KMS-11 (cell line): ENCODE measurements at regions not wholly inside any gene's neighbourhood (a gene's known extent, or its start where the extent isn't known, plus 50 kb on each side); places are given as distances from the start of the nearest gene placed in this dataset.

Experiments
- H2AFZ ChIP-seq: fragments of 200-600 bp; sonication (generic); 2 replicates; pipeline ENCODE4 v1.6.1; 2016; ENCODE audit warnings: antibody characterized with exemption, mixed run types, low read depth
- H3K27ac ChIP-seq: fragments of 200-600 bp; sonication (generic); 2 replicates; pipeline ENCODE4 v1.6.1; 2016; ENCODE audit warnings: mild to moderate bottlenecking, mixed run types
- H3K27me3 ChIP-seq: fragments of 200-600 bp; sonication (generic); 2 replicates; pipeline ENCODE4 v1.6.1; 2017; ENCODE audit warnings: mild to moderate bottlenecking, low read depth, mixed run types, moderate library complexity; ENCODE audit not compliant: insufficient read depth
- H3K36me3 ChIP-seq: fragments of 200-600 bp; sonication (generic); 2 replicates; pipeline ENCODE4 v1.6.1; 2017; ENCODE audit warnings: mild to moderate bottlenecking, mixed run types; ENCODE audit not compliant: insufficient read depth
- H3K4me1 ChIP-seq: fragments of 200-600 bp; sonication (generic); 2 replicates; pipeline ENCODE4 v1.6.1; 2016; ENCODE audit warnings: mild to moderate bottlenecking, low read depth, mixed run types; ENCODE audit not compliant: poor library complexity, severe bottlenecking
- H3K4me2 ChIP-seq: fragments of 200-600 bp; sonication (generic); 2 replicates; pipeline ENCODE4 v1.7.0; 2016; ENCODE audit warnings: mild to moderate bottlenecking, mixed run types
- H3K4me3 ChIP-seq: fragments of 200-600 bp; sonication (generic); IDR thresholded peaks from 2 replicates; pipeline ENCODE4 v1.6.1; 2017; ENCODE audit warnings: low read depth, low read length, mixed read lengths; ENCODE audit not compliant: insufficient read depth
- H3K79me2 ChIP-seq: fragments of 200-600 bp; sonication (generic); 2 replicates; pipeline ENCODE4 v1.6.1; 2016; ENCODE audit warnings: low read depth, mixed run types; ENCODE audit not compliant: insufficient read depth
- H3K9ac ChIP-seq: fragments of 200-600 bp; sonication (generic); 2 replicates; pipeline ENCODE4 v1.6.1; 2016; ENCODE audit warnings: mild to moderate bottlenecking, mixed run types
- H4K20me1 ChIP-seq: fragments of 200-600 bp; sonication (generic); 2 replicates; pipeline ENCODE4 v1.6.1; 2016; ENCODE audit warnings: mild to moderate bottlenecking, mixed run types; ENCODE audit not compliant: insufficient read depth
- CTCF ChIP-seq: fragments of 200-600 bp; sonication (generic); conservative IDR thresholded peaks from 2 replicates; pipeline ENCODE4 v1.6.1; 2017; ENCODE audit warnings: low read depth, mild to moderate bottlenecking, antibody characterized with exemption, low read length, moderate library complexity, mixed read lengths

GRCh38 chr1:208387908-208388811 is 144.0 kb upstream of the PLXNA2 start:
- no peak overlapping the region for H3K9ac ChIP-seq
- H3K4me3 ChIP-seq = no peak overlapping the region
- H2AFZ ChIP-seq = no peak overlapping the region
- no peak overlapping the region for H3K4me2 ChIP-seq
- no peaks in the 10 kb centered on the region for H3K36me3 ChIP-seq
- H3K4me1 ChIP-seq = no peaks in the 10 kb centered on the region
- H3K79me2 ChIP-seq = no peaks in the 10 kb centered on the region
- no peaks in the 10 kb centered on the region for H3K27me3 ChIP-seq
- no peak for TF ChIP-seq CTCF
- no peaks in the 10 kb centered on the region for H4K20me1 ChIP-seq
- H3K27ac ChIP-seq = no peak overlapping the region

GRCh38 chr1:208393416-208393815 is 149.2 kb upstream of the PLXNA2 start:
- Histone ChIP-seq H3K36me3 (no peaks in the 10 kb centered on the region), H3K9ac (no peak overlapping the region), H3K4me1 (no peaks in the 10 kb centered on the region), H4K20me1 (no peaks in the 10 kb centered on the region), H3K4me2 (no peak overlapping the region), H3K4me3 (no peak overlapping the region), H3K27ac (no peak overlapping the region), H2AFZ (no peak overlapping the region), H3K27me3 (no peaks in the 10 kb centered on the region), H3K79me2 (no peaks in the 10 kb centered on the region)
- no peak for TF ChIP-seq CTCF

GRCh38 chr1:208393826-208394225 is 149.6 kb upstream of the PLXNA2 start:
- no peak for TF ChIP-seq CTCF
- no peaks in the 10 kb centered on the region for H4K20me1 ChIP-seq
- no peak overlapping the region for H3K4me2 ChIP-seq
- H3K27me3 ChIP-seq = no peaks in the 10 kb centered on the region
- H3K36me3 ChIP-seq = no peaks in the 10 kb centered on the region
- H3K4me1 ChIP-seq = no peaks in the 10 kb centered on the region
- no peak overlapping the region for H3K27ac ChIP-seq
- no peaks in the 10 kb centered on the region for H3K79me2 ChIP-seq
- H3K4me3 ChIP-seq = no peak overlapping the region
- no peak overlapping the region for H3K9ac ChIP-seq
- H2AFZ ChIP-seq = no peak overlapping the region

- H3K27me3 ChIP-seq = no peaks in the 10 kb centered on the region
- no peak for TF ChIP-seq CTCF
- no peak overlapping the region for H3K4me3 ChIP-seq
- H4K20me1 ChIP-seq = no peaks in the 10 kb centered on the region
- no peak overlapping the region for H3K9ac ChIP-seq
- H2AFZ ChIP-seq = no peak overlapping the region
- no peak overlapping the region for H3K4me2 ChIP-seq
- H3K4me1 ChIP-seq = no peaks in the 10 kb centered on the region
- H3K27ac ChIP-seq = no peak overlapping the region
- no peaks in the 10 kb centered on the region for H3K36me3 ChIP-seq
- H3K79me2 ChIP-seq = no peaks in the 10 kb centered on the region
Observed at GRCh38 chr1:208397286-208397685, 153.1 kb upstream of the PLXNA2 start.
